Thoracic aorta (tissue), 2 donors: ENCODE measurements at regions not wholly inside any gene's neighbourhood (a gene's known extent, or its start where the extent isn't known, plus 50 kb on each side); places are given as distances from the start of the nearest gene placed in this dataset.

ENCODE experiments used
- ATAC-seq: fragments of 150-250 bp; one replicate; pipeline ENCODE4 v1.8.0; 2017; ENCODE audit warnings: low read depth; ENCODE audit not compliant: insufficient number of reproducible peaks, low FRiP score
- DNase-seq: peaks from one replicate; pipeline ENCODE4 v3.0.0-alpha.2; 2020; ENCODE audit warnings: low spot score
- H3K27ac ChIP-seq, 2 donors: fragments of 200-600 bp; sonication (generic); 1 replicate in 1 of 2; 2 replicates in 1 of 2; pipeline ENCODE4 v1.5.1; 2016; ENCODE audit warnings: mild to moderate bottlenecking in 2 of 2, moderate library complexity in 2 of 2
- H3K27me3 ChIP-seq: fragments of 200-600 bp; sonication (generic); replicated peaks from 2 replicates; pipeline ENCODE4 v1.6.0; 2016; ENCODE audit warnings: mild to moderate bottlenecking; ENCODE audit not compliant: insufficient read depth
- H3K36me3 ChIP-seq: fragments of 200-600 bp; sonication (generic); one replicate; pipeline ENCODE4 v1.5.1; 2016
- H3K4me1 ChIP-seq, 2 donors: fragments of 200-600 bp; sonication (generic); 1 replicate in 1 of 2; 2 replicates in 1 of 2; pipeline versions ENCODE4 v1.5.1 to v1.6.0; 2016; ENCODE audit warnings: low read depth in 2 of 2, mild to moderate bottlenecking in 1 of 2; ENCODE audit not compliant: control insufficient read depth in 1 of 2
- H3K4me3 ChIP-seq: fragments of 200-600 bp; sonication (generic); 2 replicates; pipeline ENCODE4 v1.5.1; 2016; ENCODE audit warnings: mild to moderate bottlenecking
- H3K9me3 ChIP-seq: fragments of 200-600 bp; sonication (generic); 2 replicates; pipeline ENCODE4 v1.5.1; 2016
- TF ChIP-seq, protein P1 (sequence below): fragments of 200-600 bp; sonication (generic); IDR thresholded peaks from one replicate; pipeline ENCODE4 v1.5.1; 2019; ENCODE audit warnings: antibody characterized with exemption

DNA sequence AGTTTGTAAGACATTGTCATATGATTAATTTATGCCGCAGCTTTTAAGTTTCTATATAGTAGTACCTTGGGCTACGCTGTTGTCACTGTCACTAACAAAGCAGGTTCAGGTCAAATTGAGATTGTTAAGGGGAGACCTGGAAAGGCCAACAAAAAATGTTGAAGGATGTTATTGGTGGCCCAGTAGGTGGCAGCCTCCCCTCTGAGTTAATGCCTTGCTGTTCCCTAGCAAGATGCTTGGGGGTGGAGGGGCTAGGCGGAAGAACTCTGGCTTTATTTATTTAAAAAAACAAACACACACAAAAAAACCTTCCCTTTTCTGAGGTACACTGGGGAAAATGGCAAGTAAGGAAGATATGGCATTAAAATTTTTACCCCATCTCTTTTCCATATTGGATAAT, 128.3 kb upstream of the ATP5MC3 start:
- TF ChIP-seq, protein P1, sequence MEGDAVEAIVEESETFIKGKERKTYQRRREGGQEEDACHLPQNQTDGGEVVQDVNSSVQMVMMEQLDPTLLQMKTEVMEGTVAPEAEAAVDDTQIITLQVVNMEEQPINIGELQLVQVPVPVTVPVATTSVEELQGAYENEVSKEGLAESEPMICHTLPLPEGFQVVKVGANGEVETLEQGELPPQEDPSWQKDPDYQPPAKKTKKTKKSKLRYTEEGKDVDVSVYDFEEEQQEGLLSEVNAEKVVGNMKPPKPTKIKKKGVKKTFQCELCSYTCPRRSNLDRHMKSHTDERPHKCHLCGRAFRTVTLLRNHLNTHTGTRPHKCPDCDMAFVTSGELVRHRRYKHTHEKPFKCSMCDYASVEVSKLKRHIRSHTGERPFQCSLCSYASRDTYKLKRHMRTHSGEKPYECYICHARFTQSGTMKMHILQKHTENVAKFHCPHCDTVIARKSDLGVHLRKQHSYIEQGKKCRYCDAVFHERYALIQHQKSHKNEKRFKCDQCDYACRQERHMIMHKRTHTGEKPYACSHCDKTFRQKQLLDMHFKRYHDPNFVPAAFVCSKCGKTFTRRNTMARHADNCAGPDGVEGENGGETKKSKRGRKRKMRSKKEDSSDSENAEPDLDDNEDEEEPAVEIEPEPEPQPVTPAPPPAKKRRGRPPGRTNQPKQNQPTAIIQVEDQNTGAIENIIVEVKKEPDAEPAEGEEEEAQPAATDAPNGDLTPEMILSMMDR, result no peak
- H3K9me3 ChIP-seq, result no peaks in the 10 kb centered on the region
- no peak for DNase-seq
- no peak overlapping the region for H3K27ac ChIP-seq
- H3K4me3 ChIP-seq, result no peak overlapping the region
- no peak for ATAC-seq
- no peaks in the 10 kb centered on the region for H3K27me3 ChIP-seq
- no peaks in the 10 kb centered on the region for H3K4me1 ChIP-seq
- H3K36me3 ChIP-seq, result no peaks in the 10 kb centered on the region

DNA sequence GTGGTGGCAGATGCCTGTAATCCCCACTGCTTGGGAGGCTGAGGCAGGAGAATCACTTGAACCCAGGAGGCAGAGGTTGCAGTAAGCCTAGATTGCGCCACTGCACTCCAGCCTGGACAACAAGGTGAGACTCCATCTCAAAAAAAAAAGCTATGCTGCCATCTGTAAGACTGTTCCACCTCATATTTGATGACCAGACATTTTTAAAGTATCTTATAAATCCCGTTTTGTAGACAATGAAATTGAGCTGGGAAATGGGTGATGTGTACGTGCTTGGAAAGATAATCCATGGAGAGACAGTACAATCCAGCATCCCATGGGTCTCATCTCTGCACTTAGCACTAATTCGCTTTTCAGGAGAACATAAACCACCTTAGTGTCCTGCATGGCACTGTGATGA, 126.5 kb upstream of the ATP5MC3 start:
- H3K36me3 ChIP-seq, result no peaks in the 10 kb centered on the region
- no peak overlapping the region for H3K27ac ChIP-seq
- TF ChIP-seq, protein P1, result no peak
- H3K9me3 ChIP-seq, result no peaks in the 10 kb centered on the region
- H3K4me3 ChIP-seq, result no peak overlapping the region
- DNase-seq, result no peak
- no peaks in the 10 kb centered on the region for H3K27me3 ChIP-seq
- ATAC-seq, result no peak
- H3K4me1 ChIP-seq, result no peaks in the 10 kb centered on the region

GRCh38 chr2:175304541-175304940, 123.0 kb upstream of the ATP5MC3 start:
- no peak for DNase-seq
- H3K4me3 ChIP-seq, result no peak overlapping the region
- H3K36me3 ChIP-seq, result no peaks in the 10 kb centered on the region
- H3K27me3 ChIP-seq, result no peaks in the 10 kb centered on the region
- H3K9me3 ChIP-seq, result no peaks in the 10 kb centered on the region
- H3K27ac ChIP-seq, result no peak overlapping the region
- H3K4me1 ChIP-seq, result no peaks in the 10 kb centered on the region
- TF ChIP-seq, protein P1, result no peak
- no peak for ATAC-seq

- Histone ChIP-seq H3K36me3 (no peaks in the 10 kb centered on the region), H3K27ac (no peak overlapping the region), H3K4me1 (no peaks in the 10 kb centered on the region), H3K9me3 (peaks cover 3% of the 10 kb centered on the region), H3K4me3 (no peak overlapping the region), H3K27me3 (no peaks in the 10 kb centered on the region)
- DNase-seq, result no peak
- ATAC-seq, result no peak
- TF ChIP-seq, protein P1, result no peak
Observed at GRCh38 chr2:175293776-175294175, 112.3 kb upstream of the ATP5MC3 start.

DNA sequence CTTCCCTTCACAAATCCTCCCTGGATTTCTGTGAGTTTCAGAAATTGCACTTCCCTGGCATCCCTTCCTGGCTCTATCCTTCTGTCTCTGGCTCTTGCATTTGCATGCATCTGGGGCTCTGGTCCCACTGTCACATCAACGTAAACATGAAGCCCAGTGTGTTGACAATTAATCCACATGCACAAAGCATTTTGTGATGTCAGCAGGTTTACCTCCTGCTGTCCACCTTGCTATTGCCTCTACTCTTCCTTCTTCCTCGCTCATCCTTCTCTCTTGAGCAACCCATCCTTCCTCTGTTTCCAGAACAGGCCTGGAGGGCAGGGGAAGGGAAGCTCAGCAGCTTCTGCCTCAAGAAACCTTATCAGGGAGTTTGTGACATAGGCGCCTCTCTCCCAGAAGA, 111.7 kb upstream of the ATP5MC3 start:
- Histone ChIP-seq H3K9me3 (peaks cover 3% of the 10 kb centered on the region), H3K27ac (no peak overlapping the region), H3K36me3 (no peaks in the 10 kb centered on the region), H3K4me1 (no peaks in the 10 kb centered on the region), H3K4me3 (no peak overlapping the region), H3K27me3 (no peaks in the 10 kb centered on the region)
- DNase-seq (no peak), ATAC-seq (no peak)
- TF ChIP-seq, protein P1, result no peak
